ENCODE measurements at regions not wholly inside any gene's neighbourhood (a gene's known extent, or its start where the extent isn't known, plus 50 kb on each side); places are given as distances from the start of the nearest gene placed in this dataset.
"Not testable (repeated sequence)": the region's sequence is repeated elsewhere in the genome, so short reads cannot be mapped to it uniquely, and the experiment has no call there.

DNA sequence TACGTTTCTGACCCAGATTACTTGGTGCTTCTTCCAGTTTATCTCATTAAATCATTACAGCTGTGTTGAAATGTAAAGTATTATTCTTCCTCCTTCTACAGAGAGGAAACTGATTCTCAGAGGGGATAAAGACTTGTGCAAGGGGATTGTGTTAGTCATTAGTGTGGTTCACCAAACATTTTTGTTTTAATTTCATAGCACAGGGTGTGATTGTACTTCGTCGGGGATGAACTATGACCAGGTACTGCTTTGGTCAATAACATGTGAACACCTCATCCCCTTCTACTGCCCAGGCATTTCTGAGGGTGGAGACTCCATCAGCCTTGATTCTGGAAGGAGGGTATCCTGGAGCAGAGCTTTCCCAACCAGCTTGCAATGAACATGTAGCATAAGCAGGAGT, 120.2 kb upstream of the ALX4 start:
- TF ChIP-seq, protein P1, sequence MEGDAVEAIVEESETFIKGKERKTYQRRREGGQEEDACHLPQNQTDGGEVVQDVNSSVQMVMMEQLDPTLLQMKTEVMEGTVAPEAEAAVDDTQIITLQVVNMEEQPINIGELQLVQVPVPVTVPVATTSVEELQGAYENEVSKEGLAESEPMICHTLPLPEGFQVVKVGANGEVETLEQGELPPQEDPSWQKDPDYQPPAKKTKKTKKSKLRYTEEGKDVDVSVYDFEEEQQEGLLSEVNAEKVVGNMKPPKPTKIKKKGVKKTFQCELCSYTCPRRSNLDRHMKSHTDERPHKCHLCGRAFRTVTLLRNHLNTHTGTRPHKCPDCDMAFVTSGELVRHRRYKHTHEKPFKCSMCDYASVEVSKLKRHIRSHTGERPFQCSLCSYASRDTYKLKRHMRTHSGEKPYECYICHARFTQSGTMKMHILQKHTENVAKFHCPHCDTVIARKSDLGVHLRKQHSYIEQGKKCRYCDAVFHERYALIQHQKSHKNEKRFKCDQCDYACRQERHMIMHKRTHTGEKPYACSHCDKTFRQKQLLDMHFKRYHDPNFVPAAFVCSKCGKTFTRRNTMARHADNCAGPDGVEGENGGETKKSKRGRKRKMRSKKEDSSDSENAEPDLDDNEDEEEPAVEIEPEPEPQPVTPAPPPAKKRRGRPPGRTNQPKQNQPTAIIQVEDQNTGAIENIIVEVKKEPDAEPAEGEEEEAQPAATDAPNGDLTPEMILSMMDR (conservative IDR thresholded peaks at IDR 0.05), result no peak

DNA sequence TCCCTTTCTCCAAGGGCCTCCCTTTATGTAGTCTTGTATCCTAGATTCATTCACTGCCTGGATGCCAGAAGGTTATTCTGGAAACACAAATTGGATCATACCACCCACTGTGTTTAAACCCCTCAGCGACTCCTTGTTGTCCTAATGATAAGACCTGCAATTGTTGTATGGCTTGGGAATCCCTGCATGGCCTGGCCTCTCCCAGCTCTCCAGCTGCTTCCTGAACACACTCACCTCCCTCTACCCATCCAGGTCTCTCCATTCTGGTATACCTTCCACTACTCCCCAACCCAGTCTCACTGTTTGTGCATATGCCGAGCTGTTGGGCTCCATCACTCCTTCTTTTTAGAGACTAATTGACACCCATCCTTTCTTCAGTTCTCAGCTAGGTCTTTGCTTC, 124.3 kb upstream of the ALX4 start:
- Mint-ChIP-seq H3K27me3 (peaks cover 50% of the 10 kb centered on the region), H3K36me3 (no peaks in the 10 kb centered on the region), H3K27ac (no peak overlapping the region), H3K9me3 (no peaks in the 10 kb centered on the region), H3K4me1 (ENCODE audit: unreplicated experiment) (no peaks in the 10 kb centered on the region), H3K4me3 (no peak overlapping the region)
- no peak for DNase-seq (ENCODE audit: extremely low spot score, unreplicated experiment)
- TF ChIP-seq, protein P1 (conservative IDR thresholded peaks at IDR 0.05), result no peak

More for the DNA sequence above, 120.2 kb upstream of the ALX4 start:
- peaks cover 47% of the 10 kb centered on the region for H3K27me3 Mint-ChIP-seq
- H3K36me3 Mint-ChIP-seq, result no peaks in the 10 kb centered on the region
- peaks cover 7% of the 10 kb centered on the region for H3K4me1 Mint-ChIP-seq (ENCODE audit: unreplicated experiment)
- no peak for DNase-seq (ENCODE audit: extremely low spot score, unreplicated experiment)
- no peak overlapping the region for H3K4me3 Mint-ChIP-seq
- H3K9me3 Mint-ChIP-seq, result no peaks in the 10 kb centered on the region
- H3K27ac Mint-ChIP-seq, result no peak overlapping the region

DNA sequence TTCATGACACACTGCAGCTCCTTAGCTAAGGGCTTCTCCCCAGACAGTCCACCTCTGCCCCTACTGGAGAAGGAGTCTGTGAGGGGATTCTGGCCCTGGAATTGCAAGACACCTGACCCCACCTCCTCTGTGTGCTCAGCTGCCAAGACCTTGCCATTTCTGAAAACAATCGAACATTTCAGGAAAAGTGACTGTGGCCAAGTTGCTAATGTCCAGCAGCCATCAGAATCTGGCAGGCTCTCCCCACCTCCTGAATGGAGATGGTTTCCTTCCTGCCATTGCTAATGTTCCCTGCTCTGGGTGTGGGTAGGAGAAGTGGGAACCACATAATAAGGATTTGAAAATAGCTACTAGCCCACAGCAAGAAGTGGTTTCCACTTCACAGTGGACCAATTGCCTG, 127.2 kb upstream of the ALX4 start:
- peaks cover 8% of the 10 kb centered on the region for H3K9me3 Mint-ChIP-seq
- H3K36me3 Mint-ChIP-seq, result no peaks in the 10 kb centered on the region
- H3K4me3 Mint-ChIP-seq, result no peak overlapping the region
- peaks cover 47% of the 10 kb centered on the region for H3K27me3 Mint-ChIP-seq
- DNase-seq (ENCODE audit: extremely low spot score, unreplicated experiment), result no peak
- H3K4me1 Mint-ChIP-seq (ENCODE audit: unreplicated experiment), result no peaks in the 10 kb centered on the region
- H3K27ac Mint-ChIP-seq, result no peak overlapping the region
- TF ChIP-seq, protein P1 (conservative IDR thresholded peaks at IDR 0.05), result no peak

DNA sequence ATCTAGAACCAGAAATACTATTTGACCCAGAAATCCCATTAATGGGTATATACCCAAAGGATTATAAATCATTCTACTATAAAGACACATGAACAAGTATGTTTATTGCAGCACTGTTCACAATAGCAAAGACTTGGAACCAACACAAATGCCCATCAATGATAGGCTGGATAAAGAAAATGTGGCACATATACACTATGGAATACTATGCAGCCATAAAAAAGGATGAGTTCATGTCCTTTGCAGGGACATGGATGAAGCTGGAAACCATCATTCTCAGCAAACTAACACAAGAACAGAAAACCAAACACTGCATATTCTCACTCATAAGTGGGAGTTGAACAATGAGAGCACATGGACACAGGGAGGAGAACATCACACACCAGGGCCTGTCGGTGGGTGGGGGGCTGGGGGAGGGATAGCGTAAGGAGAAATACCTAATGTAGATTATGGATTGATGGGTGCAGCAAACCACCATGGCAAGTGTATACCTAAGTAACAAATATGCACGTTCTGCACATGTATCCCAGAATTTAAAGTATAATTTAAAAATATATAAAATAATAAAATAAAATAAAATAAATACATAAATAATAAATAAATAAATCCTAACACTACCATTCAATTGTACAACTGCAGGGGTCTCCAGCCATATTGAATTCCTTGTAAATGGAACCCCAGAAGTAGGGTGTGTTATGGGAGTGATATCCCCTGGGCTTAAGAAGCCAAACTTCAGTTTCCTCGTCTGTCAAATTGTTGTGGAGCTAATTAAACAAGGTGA, 122.4 kb upstream of the CD82 start:
- peaks cover 35% of the 10 kb centered on the region for H3K27me3 Mint-ChIP-seq
- H3K27ac Mint-ChIP-seq, result not testable (repeated sequence)

DNA sequence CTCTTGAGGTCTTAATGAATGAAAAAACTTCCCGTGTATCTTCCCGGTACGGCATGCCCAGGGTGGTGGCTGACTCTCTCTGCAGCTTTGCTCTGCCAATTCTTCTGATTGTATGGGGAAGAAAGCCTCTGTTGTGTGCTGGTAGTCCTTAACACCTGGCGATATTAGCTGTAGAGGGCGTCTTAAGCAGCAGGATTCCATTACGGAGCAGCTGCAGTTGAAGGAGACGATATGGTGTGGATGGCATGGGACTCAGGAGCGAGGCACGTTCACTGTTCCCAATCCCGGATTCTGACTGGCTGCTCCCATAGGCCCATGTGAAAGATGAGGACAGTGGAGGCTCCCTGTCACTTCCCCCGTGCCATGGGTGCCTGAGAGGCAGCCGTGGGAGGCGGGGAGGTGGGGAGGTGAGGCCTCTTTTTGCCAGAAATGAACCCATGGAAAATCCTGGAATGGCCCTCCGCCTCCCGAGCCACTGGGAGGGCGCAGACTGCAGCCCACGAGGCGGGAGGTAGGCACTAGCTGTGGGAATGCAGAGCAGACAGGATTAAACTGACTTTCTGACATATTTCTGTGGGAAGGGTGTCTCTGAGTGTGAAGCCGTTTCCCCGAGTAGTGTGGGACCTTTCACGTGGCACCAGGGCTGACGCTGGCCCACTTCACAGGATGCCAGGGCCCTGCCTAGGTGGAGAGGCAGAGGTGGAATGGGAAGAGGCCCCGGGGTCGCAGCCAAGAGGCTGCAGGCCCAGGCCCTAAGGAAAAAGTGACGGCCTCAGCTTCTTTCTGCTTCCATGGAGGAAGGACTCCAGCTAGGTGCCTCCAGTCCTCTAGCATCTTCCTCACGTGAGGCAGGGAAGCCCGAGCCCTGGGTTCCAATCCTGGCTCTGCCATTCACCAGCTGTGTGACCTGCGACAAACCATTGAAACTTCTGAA, 121.4 kb upstream of the CD82 start:
- no peak overlapping the region for H3K27ac Mint-ChIP-seq
- H3K36me3 Mint-ChIP-seq, result no peaks in the 10 kb centered on the region
- peaks cover 8% of the 10 kb centered on the region for H3K9me3 Mint-ChIP-seq
- peaks cover 31% of the 10 kb centered on the region for H3K27me3 Mint-ChIP-seq
- H3K4me3 Mint-ChIP-seq, result no peak overlapping the region
- H3K4me1 Mint-ChIP-seq (ENCODE audit: unreplicated experiment), result peaks cover 9% of the 10 kb centered on the region
- no peak for DNase-seq (ENCODE audit: extremely low spot score, unreplicated experiment)
- TF ChIP-seq, protein P1 (conservative IDR thresholded peaks at IDR 0.05), result no peak

More for the DNA sequence above, 122.4 kb upstream of the CD82 start:
- not testable (repeated sequence) for H3K36me3 Mint-ChIP-seq; H3K9me3 Mint-ChIP-seq; H3K4me1 Mint-ChIP-seq (ENCODE audit: unreplicated experiment); H3K4me3 Mint-ChIP-seq; DNase-seq (ENCODE audit: extremely low spot score, unreplicated experiment)

All from type B pancreatic cell (in vitro differentiated cells).